Brain microvascular endothelial cell (primary cell): ENCODE measurements at regions not wholly inside any gene's neighbourhood (a gene's known extent, or its start where the extent isn't known, plus 50 kb on each side); places are given as distances from the start of the nearest gene placed in this dataset.

Source experiments
- DNase-seq: peaks from one replicate; pipeline ENCODE4 v3.0.0-alpha.2; 2020
- H3K27ac ChIP-seq: fragments of 250-450 bp; sonication (Bioruptor Pico); 2 replicates; pipeline ENCODE4 v1.5.1; 2020; ENCODE audit warnings: mild to moderate bottlenecking, moderate library complexity
- H3K27me3 ChIP-seq: fragments of 250-450 bp; sonication (Bioruptor Pico); replicated peaks from 2 replicates; pipeline ENCODE4 v1.5.1; 2020; ENCODE audit warnings: mild to moderate bottlenecking
- H3K36me3 ChIP-seq: fragments of 250-450 bp; sonication (Bioruptor Pico); replicated peaks from 2 replicates; pipeline ENCODE4 v1.5.1; 2020; ENCODE audit warnings: mild to moderate bottlenecking
- H3K4me3 ChIP-seq: 2 replicates; pipeline ENCODE4 v1.5.1; 2011; ENCODE audit warnings: low read depth, mild to moderate bottlenecking, control low read depth, low read length, moderate library complexity
- in situ Hi-C: cut with HindIII; loops from 2 replicates; pipeline ENCODE4 v1.10.0; 2017; ENCODE audit warnings: low sequenced_read_pairs, low pct_ligation_motif_present
- TF ChIP-seq, protein P1 (sequence below): IDR thresholded peaks from 2 replicates; pipeline ENCODE4 v1.5.1; 2011; ENCODE audit warnings: low read depth, mild to moderate bottlenecking, moderate library complexity, low read length, control low read depth, inconsistent platforms; ENCODE audit errors: missing control alignments

- Histone ChIP-seq H3K36me3 (no peaks in the 10 kb centered on the region), H3K27ac (peak overlapping the region; percentile 57), H3K27me3 (no peaks in the 10 kb centered on the region), H3K4me3 (no peak overlapping the region)
- in situ Hi-C loops, result no loop called here
- TF ChIP-seq, protein P1, sequence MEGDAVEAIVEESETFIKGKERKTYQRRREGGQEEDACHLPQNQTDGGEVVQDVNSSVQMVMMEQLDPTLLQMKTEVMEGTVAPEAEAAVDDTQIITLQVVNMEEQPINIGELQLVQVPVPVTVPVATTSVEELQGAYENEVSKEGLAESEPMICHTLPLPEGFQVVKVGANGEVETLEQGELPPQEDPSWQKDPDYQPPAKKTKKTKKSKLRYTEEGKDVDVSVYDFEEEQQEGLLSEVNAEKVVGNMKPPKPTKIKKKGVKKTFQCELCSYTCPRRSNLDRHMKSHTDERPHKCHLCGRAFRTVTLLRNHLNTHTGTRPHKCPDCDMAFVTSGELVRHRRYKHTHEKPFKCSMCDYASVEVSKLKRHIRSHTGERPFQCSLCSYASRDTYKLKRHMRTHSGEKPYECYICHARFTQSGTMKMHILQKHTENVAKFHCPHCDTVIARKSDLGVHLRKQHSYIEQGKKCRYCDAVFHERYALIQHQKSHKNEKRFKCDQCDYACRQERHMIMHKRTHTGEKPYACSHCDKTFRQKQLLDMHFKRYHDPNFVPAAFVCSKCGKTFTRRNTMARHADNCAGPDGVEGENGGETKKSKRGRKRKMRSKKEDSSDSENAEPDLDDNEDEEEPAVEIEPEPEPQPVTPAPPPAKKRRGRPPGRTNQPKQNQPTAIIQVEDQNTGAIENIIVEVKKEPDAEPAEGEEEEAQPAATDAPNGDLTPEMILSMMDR, result no peak
- DNase-seq, result no peak
Measured at GRCh38 chr12:65638324-65638723, 186.0 kb upstream of the HMGA2 start.

DNA sequence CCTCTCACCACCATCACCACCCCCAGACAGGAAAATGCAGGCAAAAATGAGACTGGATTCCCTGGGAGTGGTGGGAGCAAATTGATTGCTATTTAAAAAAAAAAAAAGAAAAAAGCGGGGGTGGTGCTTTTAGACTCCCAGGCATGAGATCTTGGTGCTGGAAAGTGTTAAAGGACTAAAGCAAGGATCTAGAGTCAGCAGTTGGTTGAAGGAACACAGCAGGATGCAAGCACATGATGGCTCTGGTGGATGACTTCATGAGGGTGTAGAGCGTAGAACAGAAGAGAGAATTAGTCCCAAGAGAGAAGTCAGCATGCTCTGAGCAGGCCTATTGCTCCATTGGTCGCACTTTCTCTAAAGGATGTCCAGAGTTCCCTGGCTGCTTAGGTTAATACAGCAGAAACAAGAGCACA, 183.8 kb upstream of the HMGA2 start:
- H3K4me3 ChIP-seq, result no peak overlapping the region

DNA sequence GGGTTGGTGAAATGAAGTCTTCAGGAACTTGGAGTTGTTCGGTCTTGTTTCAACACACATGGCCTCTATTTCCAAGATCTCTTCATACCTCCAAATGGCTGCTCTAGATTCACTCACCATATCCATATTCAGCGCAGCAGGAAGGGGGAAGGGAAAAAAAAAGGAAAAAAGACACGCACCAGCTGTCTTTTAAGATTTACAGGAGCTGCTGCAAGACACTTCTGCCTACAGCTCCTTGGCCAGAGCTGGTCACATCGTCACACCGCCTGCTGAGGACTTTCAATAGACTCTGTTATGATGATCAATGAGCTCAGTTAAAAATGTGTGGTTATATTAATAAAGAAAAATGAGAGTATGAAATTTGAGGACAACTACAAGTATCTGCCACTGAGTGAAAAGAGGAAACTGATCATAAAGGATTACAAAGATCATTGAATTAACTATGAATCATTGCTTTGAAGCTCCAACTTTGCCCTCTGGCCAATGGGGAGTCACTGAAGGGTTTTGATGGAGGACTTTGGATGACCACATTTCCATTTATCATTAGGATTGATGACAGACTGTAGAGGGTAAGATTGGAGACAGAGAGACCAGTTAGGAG, 182.1 kb upstream of the HMGA2 start:
- H3K27ac ChIP-seq, result no peak overlapping the region
- DNase-seq, result no peak
- H3K27me3 ChIP-seq, result no peaks in the 10 kb centered on the region
- no peak overlapping the region for H3K4me3 ChIP-seq
- TF ChIP-seq, protein P1, result no peak
- in situ Hi-C loops, result no loop called here
- no peaks in the 10 kb centered on the region for H3K36me3 ChIP-seq

More for the DNA sequence above, 183.8 kb upstream of the HMGA2 start:
- in situ Hi-C loops, result no loop called here
- TF ChIP-seq, protein P1, result no peak
- Histone ChIP-seq H3K36me3 (no peaks in the 10 kb centered on the region), H3K27me3 (no peaks in the 10 kb centered on the region), H3K27ac (peak overlapping the region; percentile 72)
- peak; percentile 85 for DNase-seq

DNA sequence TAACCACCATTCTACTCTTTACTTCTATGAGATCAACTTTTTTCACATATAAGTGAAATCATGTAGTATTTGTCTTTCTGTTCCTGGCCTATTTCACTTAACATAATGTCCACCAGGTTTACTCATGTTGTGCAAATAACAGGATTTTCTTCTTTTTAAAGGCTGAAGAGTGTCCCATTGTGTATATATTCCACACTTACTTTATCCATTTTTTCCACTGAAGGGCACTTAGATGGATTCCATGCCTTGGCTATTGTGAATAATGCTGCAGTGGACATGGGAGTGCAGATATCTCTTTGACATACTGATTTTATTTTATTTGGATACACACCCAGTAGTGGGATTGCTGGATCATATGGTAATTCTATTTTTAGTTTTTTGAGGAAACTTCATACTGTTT, 181.1 kb upstream of the HMGA2 start:
- no peak overlapping the region for H3K4me3 ChIP-seq
- TF ChIP-seq, protein P1, result no peak
- peak overlapping the region; percentile 61 for H3K27ac ChIP-seq
- no peak for DNase-seq
- H3K27me3 ChIP-seq, result no peaks in the 10 kb centered on the region
- in situ Hi-C loops, result no loop called here
- H3K36me3 ChIP-seq, result no peaks in the 10 kb centered on the region

DNA sequence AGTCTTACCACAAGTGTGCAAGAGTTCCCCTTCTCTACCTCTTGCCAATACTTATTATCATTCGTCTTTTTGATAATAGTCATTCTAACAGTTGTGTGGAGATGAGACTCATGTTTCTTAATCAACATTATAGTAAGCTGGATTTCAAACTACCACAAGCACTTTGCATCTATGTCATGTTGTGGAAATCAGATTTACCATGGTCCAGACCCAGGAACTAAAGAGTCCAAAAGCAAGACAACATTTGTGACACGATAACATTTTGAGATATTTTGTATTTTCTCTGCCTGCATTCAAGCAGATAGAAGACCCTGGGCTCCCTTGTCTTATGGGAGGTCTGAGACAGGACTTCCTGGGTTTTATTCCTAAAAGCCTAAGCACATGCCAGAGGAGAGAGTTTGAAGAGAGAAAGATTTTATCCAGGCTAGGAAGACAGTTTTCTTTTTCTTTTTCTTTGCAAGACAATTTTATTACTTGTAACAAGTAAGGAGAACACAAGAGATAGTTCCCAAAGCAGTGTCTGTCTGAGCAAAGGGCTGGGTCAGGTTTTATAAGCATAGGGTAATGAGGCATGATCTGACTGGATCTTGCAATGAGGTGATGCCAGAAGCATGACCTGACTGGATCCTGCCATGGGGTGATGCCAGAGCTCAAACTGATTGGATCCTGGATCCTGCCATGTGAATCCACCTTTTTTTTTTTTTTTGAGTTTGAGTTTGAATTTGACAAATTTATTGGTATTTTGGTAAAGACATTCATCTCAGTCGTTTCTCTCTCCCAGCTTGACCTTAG, 180.5 kb upstream of the HMGA2 start:
- no peaks in the 10 kb centered on the region for H3K36me3 ChIP-seq
- TF ChIP-seq, protein P1, result no peak
- in situ Hi-C loops, result no loop called here
- peak overlapping the region; percentile 61 for H3K27ac ChIP-seq
- peak; percentile 65 for DNase-seq
- H3K4me3 ChIP-seq, result no peak overlapping the region
- no peaks in the 10 kb centered on the region for H3K27me3 ChIP-seq
